SK-N-SH treated with all-trans-retinoic acid at 6 μM for 48 hours (cell line): ENCODE measurements at regions not wholly inside any gene's neighbourhood (a gene's known extent, or its start where the extent isn't known, plus 50 kb on each side); places are given as distances from the start of the nearest gene placed in this dataset.
A peak's percentile ranks its signal among the peaks of the same experiment; 100 is the strongest.

Source experiments
- ATAC-seq: fragments of 200-7000 bp; cut with Tn5 transposase; 3 replicates; pipeline ENCODE4 v1.9.1; 2020; ENCODE audit warnings: mild to moderate bottlenecking, moderate library complexity
- BACH2 ChIP-seq: fragments of 250-450 bp; sonication (Bioruptor Pico); IDR thresholded peaks from 2 replicates; pipeline ENCODE4 v1.9.0; 2021; ENCODE audit warnings: mild to moderate bottlenecking, borderline replicate concordance
- CREB5 ChIP-seq: fragments of 250-450 bp; sonication (Bioruptor Pico); IDR thresholded peaks from 2 replicates; pipeline ENCODE4 v1.5.1; 2020; ENCODE audit warnings: low read depth, mild to moderate bottlenecking, moderate library complexity
- CSDC2 ChIP-seq: fragments of 250-450 bp; sonication (Bioruptor Pico); IDR thresholded peaks from 2 replicates; pipeline ENCODE4 v1.5.0; 2020; ENCODE audit warnings: mild to moderate bottlenecking, moderate library complexity
- CSRNP3 ChIP-seq: fragments of 250-450 bp; sonication (Bioruptor Pico); IDR thresholded peaks from 2 replicates; pipeline ENCODE4 v1.5.1; 2021; ENCODE audit warnings: mild to moderate bottlenecking, moderate library complexity
- ESRRG ChIP-seq: fragments of 250-450 bp; sonication (Bioruptor Pico); IDR thresholded peaks from 2 replicates; pipeline ENCODE4 v1.6.1; 2021; ENCODE audit warnings: mild to moderate bottlenecking
- GLIS3 ChIP-seq: fragments of 250-450 bp; sonication (Bioruptor Pico); IDR thresholded peaks from 2 replicates; pipeline ENCODE4 v1.5.0; 2020; ENCODE audit warnings: mild to moderate bottlenecking, moderate library complexity
- ISL1 ChIP-seq: fragments of 250-450 bp; sonication (Bioruptor Pico); IDR thresholded peaks from 2 replicates; pipeline ENCODE4 v2.1.2; 2022; ENCODE audit warnings: mild to moderate bottlenecking, moderate library complexity
- OSR1 ChIP-seq: fragments of 250-450 bp; sonication (Bioruptor Pico); IDR thresholded peaks from 2 replicates; pipeline ENCODE4 v1.8.0; 2022; ENCODE audit warnings: moderate library complexity, mild to moderate bottlenecking, inconsistent platforms
- PATZ1 ChIP-seq: fragments of 250-450 bp; sonication (Bioruptor Pico); IDR thresholded peaks from 2 replicates; pipeline ENCODE4 v1.8.0; 2020; ENCODE audit warnings: mild to moderate bottlenecking, moderate library complexity, borderline replicate concordance
- POU6F1 ChIP-seq: fragments of 250-450 bp; sonication (Bioruptor Pico); IDR thresholded peaks from 2 replicates; pipeline ENCODE4 v1.8.0; 2021; ENCODE audit warnings: low read depth, mild to moderate bottlenecking, moderate library complexity, borderline replicate concordance
- PPARA ChIP-seq: fragments of 250-450 bp; sonication (Bioruptor Pico); IDR thresholded peaks from 2 replicates; pipeline ENCODE4 v1.5.0; 2020; ENCODE audit warnings: mild to moderate bottlenecking, borderline replicate concordance
- RARB ChIP-seq: fragments of 250-450 bp; sonication (Bioruptor Pico); IDR thresholded peaks from 2 replicates; pipeline ENCODE4 v1.8.0; 2021; ENCODE audit warnings: mild to moderate bottlenecking, moderate library complexity
- TCF4 ChIP-seq: fragments of 250-450 bp; sonication (Bioruptor Pico); IDR thresholded peaks from 2 replicates; pipeline ENCODE4 v1.8.0; 2021; ENCODE audit warnings: mild to moderate bottlenecking, moderate library complexity, borderline replicate concordance
- TOX ChIP-seq: fragments of 250-450 bp; sonication (Bioruptor Pico); IDR thresholded peaks from 2 replicates; pipeline ENCODE4 v1.8.0; 2021; ENCODE audit warnings: mild to moderate bottlenecking, moderate library complexity, borderline replicate concordance
- TSHZ2 ChIP-seq: fragments of 250-450 bp; sonication (Bioruptor Pico); IDR thresholded peaks from 2 replicates; pipeline ENCODE4 v1.5.0; 2020; ENCODE audit warnings: mild to moderate bottlenecking, moderate library complexity
- ZC3H10 ChIP-seq: fragments of 250-450 bp; sonication (Bioruptor Pico); IDR thresholded peaks from 2 replicates; pipeline ENCODE4 v1.5.1; 2021; ENCODE audit warnings: mild to moderate bottlenecking, moderate library complexity
- ZFP3 ChIP-seq: fragments of 250-450 bp; sonication (Bioruptor Pico); IDR thresholded peaks from 2 replicates; pipeline ENCODE4 v1.5.0; 2020; ENCODE audit warnings: mild to moderate bottlenecking, moderate library complexity
- ZFP30 ChIP-seq: fragments of 450-650 bp; formaldehyde crosslinking; IDR thresholded peaks from 2 replicates; pipeline ENCODE4 v1.5.0; 2022; ENCODE audit warnings: mild to moderate bottlenecking, moderate library complexity
- ZNF70 ChIP-seq: fragments of 450-650 bp; formaldehyde crosslinking; IDR thresholded peaks from 2 replicates; pipeline ENCODE4 v1.5.0; 2020; ENCODE audit warnings: mild to moderate bottlenecking, moderate library complexity
- ZNF8 ChIP-seq: fragments of 450-650 bp; formaldehyde crosslinking; IDR thresholded peaks from 2 replicates; pipeline ENCODE4 v1.5.0; 2020; ENCODE audit warnings: mild to moderate bottlenecking, moderate library complexity

- ATAC-seq = peak; percentile 92
- TF ChIP-seq CSDC2 (CRISPR knock-in tag) (no peak), RARB (CRISPR knock-in tag) (no peak), TOX (CRISPR knock-in tag) (no peak), ESRRG (no peak), ZFP30 (CRISPR knock-in tag) (no peak), BACH2 (no peak), PATZ1 (CRISPR knock-in tag) (no peak), CREB5 (CRISPR knock-in tag) (no peak), ZFP3 (CRISPR knock-in tag) (no peak), TCF4 (CRISPR knock-in tag) (no peak), ZNF8 (CRISPR knock-in tag) (no peak), ISL1 (CRISPR knock-in tag) (no peak), CSRNP3 (CRISPR knock-in tag) (no peak), PPARA (CRISPR knock-in tag) (no peak), POU6F1 (no peak), GLIS3 (CRISPR knock-in tag) (no peak), TSHZ2 (CRISPR knock-in tag) (no peak), ZNF70 (CRISPR knock-in tag) (no peak), ZC3H10 (no peak)
These were observed 80.0 kb downstream of the C7orf25 start for GRCh38 chr7:42831718-42832522.

- TF ChIP-seq CREB5 (CRISPR knock-in tag) = no peak
- no peak for TF ChIP-seq POU6F1
- no peak for TF ChIP-seq ZC3H10
- no peak for TF ChIP-seq TCF4 (CRISPR knock-in tag)
- no peak for TF ChIP-seq PPARA (CRISPR knock-in tag)
- no peak for TF ChIP-seq GLIS3 (CRISPR knock-in tag)
- no peak for TF ChIP-seq RARB (CRISPR knock-in tag)
- no peak for TF ChIP-seq OSR1 (CRISPR knock-in tag)
- TF ChIP-seq CSRNP3 (CRISPR knock-in tag) = no peak
- no peak for TF ChIP-seq ZNF8 (CRISPR knock-in tag)
- TF ChIP-seq, all 23 proteins: peak for 0
- ATAC-seq = peak; percentile 16; the same call in 1 of the 3 replicates
These were observed 80.7 kb downstream of the C7orf25 start for GRCh38 chr7:42831006-42831717.
